ENCODE measurements at regions not wholly inside any gene's neighbourhood (a gene's known extent, or its start where the extent isn't known, plus 50 kb on each side); places are given as distances from the start of the nearest gene placed in this dataset.
A peak's percentile ranks its signal among the peaks of the same experiment; 100 is the strongest.

- TF ChIP-seq CTCF (conservative IDR thresholded peaks at IDR 0.05; ENCODE audit: low read length): no peak
- DNase-seq (ENCODE audit: low read depth): no peak
- H3K4me3 ChIP-seq (ENCODE audit: low read length): no peak overlapping the region
Observed at GRCh38 chr2:58714238-58714637, 473.1 kb upstream of the FANCL start.

- TF ChIP-seq CTCF (conservative IDR thresholded peaks at IDR 0.05; ENCODE audit: low read length): no peak
- DNase-seq (ENCODE audit: low read depth): peak; percentile 4
- H3K4me3 ChIP-seq (ENCODE audit: low read length): no peak overlapping the region
Observed at GRCh38 chr2:58710795-58711279, 469.7 kb upstream of the FANCL start.

- H3K4me3 ChIP-seq (ENCODE audit: low read length): no peak overlapping the region
- no peak for DNase-seq (ENCODE audit: low read depth)
- TF ChIP-seq CTCF (conservative IDR thresholded peaks at IDR 0.05; ENCODE audit: low read length): no peak
Observed at GRCh38 chr2:58709687-58710354, 468.7 kb upstream of the FANCL start.

- H3K4me3 ChIP-seq (ENCODE audit: low read length): no peak overlapping the region
- TF ChIP-seq CTCF (conservative IDR thresholded peaks at IDR 0.05; ENCODE audit: low read length): no peak
- no peak for DNase-seq (ENCODE audit: low read depth)
Observed at GRCh38 chr2:58709274-58709673, 468.1 kb upstream of the FANCL start.

- H3K4me3 ChIP-seq (ENCODE audit: low read length): no peak overlapping the region
- TF ChIP-seq CTCF (conservative IDR thresholded peaks at IDR 0.05; ENCODE audit: low read length): no peak
- no peak for DNase-seq (ENCODE audit: low read depth)
Observed at GRCh38 chr2:58708565-58708964, 467.4 kb upstream of the FANCL start.

GRCh38 chr2:58702302-58702885, 461.3 kb upstream of the FANCL start:
- no peak for DNase-seq (ENCODE audit: low read depth)
- H3K4me3 ChIP-seq (ENCODE audit: low read length): no peak overlapping the region
- no peak for TF ChIP-seq CTCF (conservative IDR thresholded peaks at IDR 0.05; ENCODE audit: low read length)

- no peak for TF ChIP-seq CTCF (conservative IDR thresholded peaks at IDR 0.05; ENCODE audit: low read length)
Observed at GRCh38 chr2:58701688-58702301, 460.7 kb upstream of the FANCL start.

More at GRCh38 chr2:58701688-58702301, 460.7 kb upstream of the FANCL start:
- H3K4me3 ChIP-seq (ENCODE audit: low read length): no peak overlapping the region
- DNase-seq (ENCODE audit: low read depth): no peak
